ENCODE measurements at regions not wholly inside any gene's neighbourhood (a gene's known extent, or its start where the extent isn't known, plus 50 kb on each side); places are given as distances from the start of the nearest gene placed in this dataset.

Small RNAs in the stretch of these regions (small RNA-seq; reads per million reads assigned to genes)
- gene RF00019 (ENCODE audit: insufficient read depth in 2 of 3, insufficient read length in 3 of 3, low read depth in 2 of 3, low replicate concordance in 1 of 3) (0 reads per million in 3 experiments), gene RN7SL183P (ENCODE audit: insufficient read depth in 2 of 3, insufficient read length in 3 of 3, low read depth in 2 of 3, low replicate concordance in 1 of 3) (0 reads per million in 3 experiments)
